ENCODE measurements at regions not wholly inside any gene's neighbourhood (a gene's known extent, or its start where the extent isn't known, plus 50 kb on each side); places are given as distances from the start of the nearest gene placed in this dataset.
"Not testable (repeated sequence)": the region's sequence is repeated elsewhere in the genome, so short reads cannot be mapped to it uniquely, and the experiment has no call there.

- no peak for DNase-seq (ENCODE audit: insufficient read length, low spot score)
- FAIRE-seq: no peak
- no peak for TF ChIP-seq CTCF (IDR thresholded peaks at IDR 0.05; ENCODE audit: insufficient read depth, missing control alignments)
Measured at GRCh38 chr6:802701-803100, 109.8 kb upstream of the EXOC2 start.

- not testable (repeated sequence) for DNase-seq (ENCODE audit: insufficient read length, low spot score); FAIRE-seq
Measured at GRCh38 chr6:802223-802622, 109.3 kb upstream of the EXOC2 start.

GRCh38 chr6:799769-800168 is 106.8 kb upstream of the EXOC2 start:
- DNase-seq (ENCODE audit: insufficient read length, low spot score) (no peak), FAIRE-seq (no peak)
- TF ChIP-seq CTCF (IDR thresholded peaks at IDR 0.05; ENCODE audit: insufficient read depth, missing control alignments): no peak

GRCh38 chr6:797479-798077 is 104.6 kb upstream of the EXOC2 start:
- peak; percentile 29 for FAIRE-seq
- DNase-seq (ENCODE audit: insufficient read length, low spot score): no peak
- peak; percentile 85 for TF ChIP-seq CTCF (IDR thresholded peaks at IDR 0.05; ENCODE audit: insufficient read depth, missing control alignments)

- DNase-seq (ENCODE audit: insufficient read length, low spot score) (no peak), FAIRE-seq (no peak)
- TF ChIP-seq CTCF (IDR thresholded peaks at IDR 0.05; ENCODE audit: insufficient read depth, missing control alignments): no peak
Measured at GRCh38 chr6:795046-795685, 102.2 kb upstream of the EXOC2 start.

GRCh38 chr6:793261-793660 is 100.3 kb upstream of the EXOC2 start:
- no peak for TF ChIP-seq CTCF (IDR thresholded peaks at IDR 0.05; ENCODE audit: insufficient read depth, missing control alignments)
- DNase-seq (ENCODE audit: insufficient read length, low spot score) (no peak), FAIRE-seq (no peak)

GRCh38 chr6:792662-793061 is 99.7 kb upstream of the EXOC2 start:
- DNase-seq (ENCODE audit: insufficient read length, low spot score): no peak
- no peak for FAIRE-seq
- no peak for TF ChIP-seq CTCF (IDR thresholded peaks at IDR 0.05; ENCODE audit: insufficient read depth, missing control alignments)
